ENCODE measurements at regions not wholly inside any gene's neighbourhood (a gene's known extent, or its start where the extent isn't known, plus 50 kb on each side); places are given as distances from the start of the nearest gene placed in this dataset.

DNA sequence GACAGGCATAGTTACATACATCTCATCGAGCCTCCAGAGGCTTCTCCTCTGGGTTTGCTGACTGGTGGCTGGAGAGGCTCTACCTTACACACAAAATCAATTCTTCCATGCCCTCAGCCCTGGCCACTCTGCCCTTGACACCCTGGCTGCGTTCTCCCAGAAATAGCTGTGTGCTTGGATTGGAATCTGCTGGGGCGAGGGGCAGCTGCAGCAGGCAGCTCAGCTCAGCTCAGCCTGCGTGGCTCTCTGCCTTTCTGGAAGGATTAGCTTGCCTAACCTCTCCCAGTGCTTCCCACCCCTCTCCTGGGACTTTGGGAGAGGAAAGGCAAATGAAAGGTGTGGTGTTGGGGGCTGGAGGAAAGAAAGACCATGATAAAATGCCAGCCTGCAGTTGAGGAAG is 216.1 kb downstream of the ENGASE start:
- H4K20me1 ChIP-seq (ENCODE audit: insufficient read depth, low read length), result peaks cover 8% of the 10 kb centered on the region; the same call in 1 of the 2 replicates
- CTCF ChIA-PET (ENCODE audit: low intra/inter-chr PET ratio, low total read pairs), result no interaction called here
- POLR2A ChIA-PET, result no interaction called here
- WGBS (ENCODE audit: low lambda C conversion rate), result 5% methylated on average over 4 of the region's 4 CpGs
- in situ Hi-C loops (cut with HindIII; ENCODE audit: extremely low pct_ligation_motif_present, low pct_unique_long_range_greater_than_20kb), result no loop called here
- no peak for FAIRE-seq
- intact Hi-C loops (cut with micrococcal nuclease; ENCODE audit: unreplicated experiment), result no loop called here
- no peaks in the 10 kb centered on the region for H3K79me2 ChIP-seq (ENCODE audit: insufficient read depth, low read length)
- no peak overlapping the region for H3K27ac ChIP-seq (ENCODE audit: extremely low read length, insufficient read depth, low read length)
- no peak for DNase-seq (ENCODE audit: low spot score)
- BruUV-seq (replicated peaks), result no TSS peak
- no peak for ATAC-seq
- H3K9ac ChIP-seq (ENCODE audit: insufficient read depth, low read depth, low read length), result no peak overlapping the region
- no peaks in the 10 kb centered on the region for H3K9me3 ChIP-seq (ENCODE audit: low read length)
- no peak overlapping the region for H2AFZ ChIP-seq (ENCODE audit: low read length)
- peaks cover 0 to 41% of the 10 kb centered on the region in 2 experiments; a peak in 3 of 5 replicates for H3K27me3 ChIP-seq (ENCODE audit: control insufficient read depth in 1 of 2, insufficient read depth in 2 of 2, low read length in 2 of 2)
- H3K4me2 ChIP-seq (ENCODE audit: low read depth, low read length), result no peak overlapping the region
- TF ChIP-seq CBX2 (IDR thresholded peaks at IDR 0.05; ENCODE audit: low read depth, low read length) (no peak), CBX2 (CRISPR knock-in tag; IDR thresholded peaks at IDR 0.05; ENCODE audit: low read depth) (no peak), SAP130 (CRISPR knock-in tag; IDR thresholded peaks at IDR 0.05; ENCODE audit: low read depth) (no peak), ZNF577 (CRISPR knock-in tag; IDR thresholded peaks at IDR 0.05; ENCODE audit: borderline replicate concordance, low read depth) (no peak)
- no peak overlapping the region for H3K4me3 ChIP-seq (replicated peaks in 1 of 3; ENCODE audit: insufficient read depth in 1 of 3, low read depth in 2 of 3, low read length in 3 of 3)
- no peaks in the 10 kb centered on the region for H3K4me1 ChIP-seq (ENCODE audit: insufficient read depth, low read length)
- H3K36me3 ChIP-seq (replicated peaks in 1 of 2; ENCODE audit: control insufficient read depth in 1 of 2, insufficient read depth in 2 of 2, low read length in 2 of 2), result no peaks in the 10 kb centered on the region

DNA sequence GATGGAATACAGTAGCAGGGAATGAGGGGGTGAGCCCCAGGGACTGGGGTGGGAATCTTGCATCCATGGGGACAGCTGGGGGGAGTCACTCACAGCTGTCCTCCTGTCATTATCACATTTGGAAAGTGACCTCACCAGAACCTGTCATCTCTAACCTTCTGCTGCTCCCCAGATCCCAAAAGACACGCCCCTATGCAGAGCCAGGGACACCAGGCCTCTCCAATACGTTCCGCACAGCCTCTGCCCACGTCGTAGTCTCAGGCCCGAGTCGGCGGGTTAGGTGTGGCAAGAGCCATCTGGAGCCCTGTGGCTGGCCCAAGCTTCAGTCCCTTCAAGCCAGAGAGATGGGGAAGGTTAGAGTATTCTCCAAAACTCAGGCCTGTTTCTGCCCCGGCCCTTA is 214.3 kb downstream of the ENGASE start:
- 0% methylated on average over 2 of the region's 9 CpGs for WGBS (ENCODE audit: low lambda C conversion rate)
- no peaks in the 10 kb centered on the region for H3K9me3 ChIP-seq (ENCODE audit: low read length)
- DNase-seq (ENCODE audit: low spot score) (no peak), ATAC-seq (no peak), FAIRE-seq (no peak)
- peaks cover 3% of the 10 kb centered on the region; the same call in 1 of the 2 replicates for H4K20me1 ChIP-seq (ENCODE audit: insufficient read depth, low read length)
- TF ChIP-seq ZNF12 (CRISPR knock-in tag; IDR thresholded peaks at IDR 0.05) (no peak), HDAC6 (IDR thresholded peaks at IDR 0.05; ENCODE audit: low read depth, low read length) (no peak), GATAD1 (CRISPR knock-in tag; IDR thresholded peaks at IDR 0.05) (no peak), ZSCAN20 (CRISPR knock-in tag; IDR thresholded peaks at IDR 0.05; ENCODE audit: borderline replicate concordance) (no peak)
- TF ChIP-seq, protein P1, sequence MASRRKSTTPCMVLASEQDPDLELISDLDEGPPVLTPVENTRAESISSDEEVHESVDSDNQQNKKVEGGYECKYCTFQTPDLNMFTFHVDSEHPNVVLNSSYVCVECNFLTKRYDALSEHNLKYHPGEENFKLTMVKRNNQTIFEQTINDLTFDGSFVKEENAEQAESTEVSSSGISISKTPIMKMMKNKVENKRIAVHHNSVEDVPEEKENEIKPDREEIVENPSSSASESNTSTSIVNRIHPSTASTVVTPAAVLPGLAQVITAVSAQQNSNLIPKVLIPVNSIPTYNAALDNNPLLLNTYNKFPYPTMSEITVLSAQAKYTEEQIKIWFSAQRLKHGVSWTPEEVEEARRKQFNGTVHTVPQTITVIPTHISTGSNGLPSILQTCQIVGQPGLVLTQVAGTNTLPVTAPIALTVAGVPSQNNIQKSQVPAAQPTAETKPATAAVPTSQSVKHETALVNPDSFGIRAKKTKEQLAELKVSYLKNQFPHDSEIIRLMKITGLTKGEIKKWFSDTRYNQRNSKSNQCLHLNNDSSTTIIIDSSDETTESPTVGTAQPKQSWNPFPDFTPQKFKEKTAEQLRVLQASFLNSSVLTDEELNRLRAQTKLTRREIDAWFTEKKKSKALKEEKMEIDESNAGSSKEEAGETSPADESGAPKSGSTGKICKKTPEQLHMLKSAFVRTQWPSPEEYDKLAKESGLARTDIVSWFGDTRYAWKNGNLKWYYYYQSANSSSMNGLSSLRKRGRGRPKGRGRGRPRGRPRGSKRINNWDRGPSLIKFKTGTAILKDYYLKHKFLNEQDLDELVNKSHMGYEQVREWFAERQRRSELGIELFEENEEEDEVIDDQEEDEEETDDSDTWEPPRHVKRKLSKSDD (CRISPR knock-in tag; IDR thresholded peaks at IDR 0.05; ENCODE audit: low read depth), result no peak
- TF ChIP-seq, protein P2, sequence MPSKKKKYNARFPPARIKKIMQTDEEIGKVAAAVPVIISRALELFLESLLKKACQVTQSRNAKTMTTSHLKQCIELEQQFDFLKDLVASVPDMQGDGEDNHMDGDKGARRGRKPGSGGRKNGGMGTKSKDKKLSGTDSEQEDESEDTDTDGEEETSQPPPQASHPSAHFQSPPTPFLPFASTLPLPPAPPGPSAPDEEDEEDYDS (CRISPR knock-in tag; IDR thresholded peaks at IDR 0.05), result no peak
- POLR2A ChIA-PET, result no interaction called here
- intact Hi-C loops (cut with micrococcal nuclease; ENCODE audit: unreplicated experiment) (no loop called here), in situ Hi-C loops (cut with HindIII; ENCODE audit: extremely low pct_ligation_motif_present, low pct_unique_long_range_greater_than_20kb) (no loop called here)
- H3K27ac ChIP-seq (ENCODE audit: extremely low read length, insufficient read depth, low read length), result no peak overlapping the region
- no peaks in the 10 kb centered on the region for H3K79me2 ChIP-seq (ENCODE audit: insufficient read depth, low read length)
- no peak overlapping the region for H2AFZ ChIP-seq (ENCODE audit: low read length)
- CTCF ChIA-PET (ENCODE audit: low intra/inter-chr PET ratio, low total read pairs), result no interaction called here
- no peak overlapping the region for H3K9ac ChIP-seq (ENCODE audit: insufficient read depth, low read depth, low read length)
- H3K27me3 ChIP-seq (ENCODE audit: control insufficient read depth in 1 of 2, insufficient read depth in 2 of 2, low read length in 2 of 2), result peaks cover 2 to 54% of the 10 kb centered on the region in 2 experiments; a peak in 4 of 5 replicates
- H3K4me3 ChIP-seq (replicated peaks in 1 of 3; ENCODE audit: insufficient read depth in 1 of 3, low read depth in 2 of 3, low read length in 3 of 3), result no peak overlapping the region
- H3K4me2 ChIP-seq (ENCODE audit: low read depth, low read length), result no peak overlapping the region
- no peaks in the 10 kb centered on the region for H3K4me1 ChIP-seq (ENCODE audit: insufficient read depth, low read length)
- H3K36me3 ChIP-seq (replicated peaks in 1 of 2; ENCODE audit: control insufficient read depth in 1 of 2, insufficient read depth in 2 of 2, low read length in 2 of 2), result no peaks in the 10 kb centered on the region
- BruUV-seq (replicated peaks), result no TSS peak

All from HepG2 (cell line).